GM23338 (cell line): ENCODE measurements at regions not wholly inside any gene's neighbourhood (a gene's known extent, or its start where the extent isn't known, plus 50 kb on each side); places are given as distances from the start of the nearest gene placed in this dataset.

Experiments
- ATAC-seq: fragments of 200-7000 bp; cut with Tn5 transposase; 3 replicates; pipeline ENCODE4 v1.9.1; 2020
- DNase-seq: peaks from one replicate; pipeline ENCODE4 v3.0.0-alpha.2; 2015; ENCODE audit warnings: low spot score
- H2AFZ ChIP-seq: fragments of 200-600 bp; sonication (generic); 2 replicates; pipeline ENCODE4 v1.8.0; 2016; ENCODE audit warnings: antibody characterized with exemption, mild to moderate bottlenecking, moderate library complexity
- H3F3A ChIP-seq: fragments of 200-600 bp; sonication (generic); replicated peaks from 2 replicates; pipeline ENCODE4 v1.8.0; 2017; ENCODE audit warnings: antibody characterized with exemption, mixed run types, low read depth
- H3K27ac ChIP-seq: fragments of 200-600 bp; sonication (generic); 2 replicates; pipeline ENCODE4 v1.6.1; 2016; ENCODE audit warnings: low read depth
- H3K27me3 ChIP-seq: fragments of 200-600 bp; sonication (generic); 2 replicates; pipeline ENCODE4 v1.8.0; 2016; ENCODE audit warnings: mild to moderate bottlenecking, mixed run types, moderate library complexity; ENCODE audit not compliant: insufficient read depth
- H3K36me3 ChIP-seq: fragments of 200-600 bp; sonication (generic); 2 replicates; pipeline ENCODE4 v1.8.0; 2016; ENCODE audit warnings: mild to moderate bottlenecking; ENCODE audit not compliant: insufficient read depth
- H3K4me1 ChIP-seq: fragments of 200-600 bp; sonication (generic); 2 replicates; pipeline ENCODE4 v1.8.0; 2016; ENCODE audit warnings: mild to moderate bottlenecking, moderate library complexity; ENCODE audit not compliant: insufficient read depth
- H3K4me2 ChIP-seq: fragments of 200-600 bp; sonication (generic); 2 replicates; pipeline ENCODE4 v1.7.1; 2017; ENCODE audit warnings: mixed run types
- H3K4me3 ChIP-seq: fragments of 200-600 bp; sonication (generic); 2 replicates; pipeline ENCODE4 v1.6.1; 2016; ENCODE audit warnings: mixed run types
- H3K79me2 ChIP-seq: fragments of 200-600 bp; sonication (generic); replicated peaks from 2 replicates; pipeline ENCODE4 v1.8.0; 2017; ENCODE audit warnings: mild to moderate bottlenecking; ENCODE audit not compliant: insufficient read depth
- H3K9me2 ChIP-seq: fragments of 200-600 bp; sonication (generic); 2 replicates; pipeline ENCODE4 v1.8.0; 2017; ENCODE audit not compliant: insufficient read depth
- H4K20me1 ChIP-seq: fragments of 200-600 bp; sonication (generic); replicated peaks from 2 replicates; pipeline ENCODE4 v1.8.0; 2017; ENCODE audit warnings: mild to moderate bottlenecking; ENCODE audit not compliant: insufficient read depth
- H3K27ac Mint-ChIP-seq: 2 replicates; pipeline ENCODE4 v1.8.0; 2020; ENCODE audit warnings: inconsistent platforms, mild to moderate bottlenecking, moderate library complexity, mixed read lengths
- H3K27me3 Mint-ChIP-seq: 3 replicates; pipeline ENCODE4 v1.8.0; 2022; ENCODE audit warnings: low read depth, mild to moderate bottlenecking, moderate library complexity, mixed read lengths, inconsistent platforms; ENCODE audit not compliant: insufficient read depth, poor library complexity
- H3K36me3 Mint-ChIP-seq: 3 replicates; pipeline ENCODE4 v1.8.0; 2021; ENCODE audit warnings: low read depth, mild to moderate bottlenecking, inconsistent platforms, moderate library complexity, mixed read lengths
- H3K4me1 Mint-ChIP-seq: 3 replicates; pipeline ENCODE4 v1.8.0; 2020; ENCODE audit warnings: mild to moderate bottlenecking, inconsistent platforms, mixed read lengths
- H3K4me3 Mint-ChIP-seq: 3 replicates; pipeline ENCODE4 v1.8.0; 2021; ENCODE audit warnings: moderate library complexity, mild to moderate bottlenecking, inconsistent platforms, mixed read lengths
- H3K9me3 Mint-ChIP-seq: 3 replicates; pipeline ENCODE4 v1.8.0; 2020; ENCODE audit warnings: moderate library complexity, mild to moderate bottlenecking, inconsistent platforms, mixed read lengths
- CREB1 ChIP-seq: fragments of 250-450 bp; sonication (Bioruptor Pico); IDR thresholded peaks from 2 replicates; pipeline ENCODE4 v1.5.0; 2020; ENCODE audit warnings: low read depth, mild to moderate bottlenecking, moderate library complexity
- EZH2 ChIP-seq: fragments of 200-600 bp; sonication (generic); IDR thresholded peaks from one replicate; pipeline ENCODE4 v1.8.0; 2017; ENCODE audit warnings: antibody characterized with exemption, mild to moderate bottlenecking, low read depth; ENCODE audit not compliant: unreplicated experiment
- EZH2phosphoT487 ChIP-seq: fragments of 200-600 bp; sonication (generic); IDR thresholded peaks from one replicate; pipeline ENCODE4 v1.8.1; 2018; ENCODE audit warnings: antibody characterized with exemption; ENCODE audit not compliant: unreplicated experiment
- JUNB ChIP-seq: IDR thresholded peaks from one replicate; pipeline ENCODE4 v1.6.1; 2016; ENCODE audit warnings: antibody characterized with exemption; ENCODE audit not compliant: unreplicated experiment
- NANOG ChIP-seq: IDR thresholded peaks from 2 replicates; pipeline ENCODE4 v1.6.1; 2016; ENCODE audit warnings: antibody characterized with exemption, borderline replicate concordance
- POLR2AphosphoS5 ChIP-seq: IDR thresholded peaks from 2 replicates; pipeline ENCODE4 v1.6.1; 2016; ENCODE audit warnings: antibody characterized with exemption, low read depth
- STAT1 ChIP-seq: IDR thresholded peaks from one replicate; pipeline ENCODE4 v1.6.1; 2016; ENCODE audit warnings: antibody characterized with exemption; ENCODE audit not compliant: unreplicated experiment
- ZNF114 ChIP-seq: fragments of 250-450 bp; sonication (Bioruptor Pico); IDR thresholded peaks from 2 replicates; pipeline ENCODE4 v1.5.0; 2020; ENCODE audit warnings: mild to moderate bottlenecking, moderate library complexity
- ZNF331 ChIP-seq: fragments of 250-450 bp; sonication (Bioruptor Pico); IDR thresholded peaks from 2 replicates; pipeline ENCODE4 v1.5.0; 2020; ENCODE audit warnings: low read depth, mild to moderate bottlenecking, moderate library complexity
- TF ChIP-seq, protein P1 (sequence below): fragments of 250-450 bp; sonication (Bioruptor Pico); IDR thresholded peaks from 2 replicates; pipeline ENCODE4 v1.5.0; 2020; ENCODE audit warnings: mild to moderate bottlenecking, moderate library complexity
- TF ChIP-seq, protein P2 (sequence below): IDR thresholded peaks from 2 replicates; pipeline ENCODE4 v1.6.1; 2016; ENCODE audit warnings: antibody characterized with exemption
- TF ChIP-seq, protein P3 (sequence below), 2 experiments: fragments of 200-600 bp in 1 of 2; sonication (generic) in 1 of 2; conservative IDR thresholded peaks; 2 replicates each; pipeline versions ENCODE4 v1.5.1 to v1.6.1; 2016 to 2017; ENCODE audit warnings: antibody characterized with exemption in 2 of 2, low read depth in 2 of 2, mild to moderate bottlenecking in 2 of 2, moderate library complexity in 1 of 2

DNA sequence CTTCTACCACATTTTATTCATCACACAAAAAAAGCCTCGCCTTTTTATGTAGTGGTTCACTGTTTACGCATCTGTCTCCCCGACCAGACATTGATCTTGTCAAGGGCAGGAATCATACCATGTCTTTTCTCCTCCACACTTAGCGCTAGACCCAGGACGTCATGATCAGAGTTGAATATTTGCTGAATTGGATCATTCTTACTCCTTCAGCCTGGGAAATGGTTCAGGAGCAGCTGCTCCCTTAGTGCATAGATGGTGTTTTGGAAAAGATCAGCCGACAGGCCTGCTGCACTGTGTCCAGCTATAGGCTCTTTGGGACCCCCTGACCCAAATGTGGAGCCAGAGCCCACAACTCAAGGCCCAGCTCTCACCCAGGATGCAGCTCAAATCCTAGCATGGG, 249.1 kb upstream of the TMEM72 start:
- TF ChIP-seq STAT1 (no peak), NANOG (no peak), JUNB (no peak), CREB1 (CRISPR knock-in tag) (no peak), ZNF331 (CRISPR knock-in tag) (no peak)
- H3K36me3 ChIP-seq, result no peaks in the 10 kb centered on the region
- no peaks in the 10 kb centered on the region for H3F3A ChIP-seq
- peak overlapping the region; percentile 69 for H2AFZ ChIP-seq
- no peak overlapping the region for H3K4me3 Mint-ChIP-seq
- H4K20me1 ChIP-seq, result no peaks in the 10 kb centered on the region
- peaks cover 3% of the 10 kb centered on the region for H3K27me3 Mint-ChIP-seq
- no peaks in the 10 kb centered on the region; the same call in 1 of the 2 replicates for H3K9me2 ChIP-seq
- DNase-seq (no peak), ATAC-seq (no peak)
- H3K4me1 Mint-ChIP-seq, result no peaks in the 10 kb centered on the region
- H3K79me2 ChIP-seq, result no peaks in the 10 kb centered on the region
- H3K27ac ChIP-seq, result no peak overlapping the region
- no peaks in the 10 kb centered on the region for H3K36me3 Mint-ChIP-seq
- no peaks in the 10 kb centered on the region for H3K4me1 ChIP-seq
- no peak overlapping the region for H3K4me2 ChIP-seq
- peaks cover 6% of the 10 kb centered on the region for H3K9me3 Mint-ChIP-seq
- no peak overlapping the region for H3K4me3 ChIP-seq
- H3K27me3 ChIP-seq, result no peaks in the 10 kb centered on the region
- no peak overlapping the region for H3K27ac Mint-ChIP-seq

DNA sequence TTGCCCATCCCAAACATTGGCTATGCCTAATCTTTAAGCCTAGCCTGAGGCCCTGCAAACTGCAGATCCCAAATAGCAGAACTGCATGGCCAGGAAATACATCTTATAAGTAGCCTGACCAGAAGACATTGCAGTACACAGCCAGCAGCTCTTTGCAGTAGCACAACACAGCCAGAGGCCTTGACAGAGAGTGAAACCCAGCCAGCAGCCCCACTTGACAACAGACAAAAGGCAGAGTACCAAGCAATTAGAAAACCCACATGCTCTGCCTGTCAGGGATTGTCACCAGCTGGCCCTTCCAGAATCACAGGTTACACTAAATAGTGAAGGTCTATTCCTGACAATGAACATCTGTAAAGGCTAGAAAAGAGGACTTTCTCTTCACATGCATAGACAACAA, 242.8 kb upstream of the TMEM72 start:
- peaks cover 6% of the 10 kb centered on the region; the same call in 1 of the 2 replicates for H3K9me2 ChIP-seq
- DNase-seq, result no peak
- Mint-ChIP-seq H3K36me3 (no peaks in the 10 kb centered on the region), H3K4me1 (no peaks in the 10 kb centered on the region), H3K27me3 (peaks cover 1% of the 10 kb centered on the region), H3K27ac (no peak overlapping the region), H3K9me3 (peaks cover 15% of the 10 kb centered on the region), H3K4me3 (no peak overlapping the region)
- no peaks in the 10 kb centered on the region for H3K79me2 ChIP-seq
- no peak overlapping the region for H2AFZ ChIP-seq
- no peak overlapping the region for H3K27ac ChIP-seq
- H4K20me1 ChIP-seq, result no peaks in the 10 kb centered on the region
- H3K4me2 ChIP-seq, result no peak overlapping the region
- no peak for ATAC-seq
- no peaks in the 10 kb centered on the region for H3F3A ChIP-seq
- H3K36me3 ChIP-seq, result no peaks in the 10 kb centered on the region
- no peaks in the 10 kb centered on the region for H3K27me3 ChIP-seq
- no peaks in the 10 kb centered on the region for H3K4me1 ChIP-seq
- no peak overlapping the region for H3K4me3 ChIP-seq
- TF ChIP-seq ZNF114, result no peak
- TF ChIP-seq, protein P1, sequence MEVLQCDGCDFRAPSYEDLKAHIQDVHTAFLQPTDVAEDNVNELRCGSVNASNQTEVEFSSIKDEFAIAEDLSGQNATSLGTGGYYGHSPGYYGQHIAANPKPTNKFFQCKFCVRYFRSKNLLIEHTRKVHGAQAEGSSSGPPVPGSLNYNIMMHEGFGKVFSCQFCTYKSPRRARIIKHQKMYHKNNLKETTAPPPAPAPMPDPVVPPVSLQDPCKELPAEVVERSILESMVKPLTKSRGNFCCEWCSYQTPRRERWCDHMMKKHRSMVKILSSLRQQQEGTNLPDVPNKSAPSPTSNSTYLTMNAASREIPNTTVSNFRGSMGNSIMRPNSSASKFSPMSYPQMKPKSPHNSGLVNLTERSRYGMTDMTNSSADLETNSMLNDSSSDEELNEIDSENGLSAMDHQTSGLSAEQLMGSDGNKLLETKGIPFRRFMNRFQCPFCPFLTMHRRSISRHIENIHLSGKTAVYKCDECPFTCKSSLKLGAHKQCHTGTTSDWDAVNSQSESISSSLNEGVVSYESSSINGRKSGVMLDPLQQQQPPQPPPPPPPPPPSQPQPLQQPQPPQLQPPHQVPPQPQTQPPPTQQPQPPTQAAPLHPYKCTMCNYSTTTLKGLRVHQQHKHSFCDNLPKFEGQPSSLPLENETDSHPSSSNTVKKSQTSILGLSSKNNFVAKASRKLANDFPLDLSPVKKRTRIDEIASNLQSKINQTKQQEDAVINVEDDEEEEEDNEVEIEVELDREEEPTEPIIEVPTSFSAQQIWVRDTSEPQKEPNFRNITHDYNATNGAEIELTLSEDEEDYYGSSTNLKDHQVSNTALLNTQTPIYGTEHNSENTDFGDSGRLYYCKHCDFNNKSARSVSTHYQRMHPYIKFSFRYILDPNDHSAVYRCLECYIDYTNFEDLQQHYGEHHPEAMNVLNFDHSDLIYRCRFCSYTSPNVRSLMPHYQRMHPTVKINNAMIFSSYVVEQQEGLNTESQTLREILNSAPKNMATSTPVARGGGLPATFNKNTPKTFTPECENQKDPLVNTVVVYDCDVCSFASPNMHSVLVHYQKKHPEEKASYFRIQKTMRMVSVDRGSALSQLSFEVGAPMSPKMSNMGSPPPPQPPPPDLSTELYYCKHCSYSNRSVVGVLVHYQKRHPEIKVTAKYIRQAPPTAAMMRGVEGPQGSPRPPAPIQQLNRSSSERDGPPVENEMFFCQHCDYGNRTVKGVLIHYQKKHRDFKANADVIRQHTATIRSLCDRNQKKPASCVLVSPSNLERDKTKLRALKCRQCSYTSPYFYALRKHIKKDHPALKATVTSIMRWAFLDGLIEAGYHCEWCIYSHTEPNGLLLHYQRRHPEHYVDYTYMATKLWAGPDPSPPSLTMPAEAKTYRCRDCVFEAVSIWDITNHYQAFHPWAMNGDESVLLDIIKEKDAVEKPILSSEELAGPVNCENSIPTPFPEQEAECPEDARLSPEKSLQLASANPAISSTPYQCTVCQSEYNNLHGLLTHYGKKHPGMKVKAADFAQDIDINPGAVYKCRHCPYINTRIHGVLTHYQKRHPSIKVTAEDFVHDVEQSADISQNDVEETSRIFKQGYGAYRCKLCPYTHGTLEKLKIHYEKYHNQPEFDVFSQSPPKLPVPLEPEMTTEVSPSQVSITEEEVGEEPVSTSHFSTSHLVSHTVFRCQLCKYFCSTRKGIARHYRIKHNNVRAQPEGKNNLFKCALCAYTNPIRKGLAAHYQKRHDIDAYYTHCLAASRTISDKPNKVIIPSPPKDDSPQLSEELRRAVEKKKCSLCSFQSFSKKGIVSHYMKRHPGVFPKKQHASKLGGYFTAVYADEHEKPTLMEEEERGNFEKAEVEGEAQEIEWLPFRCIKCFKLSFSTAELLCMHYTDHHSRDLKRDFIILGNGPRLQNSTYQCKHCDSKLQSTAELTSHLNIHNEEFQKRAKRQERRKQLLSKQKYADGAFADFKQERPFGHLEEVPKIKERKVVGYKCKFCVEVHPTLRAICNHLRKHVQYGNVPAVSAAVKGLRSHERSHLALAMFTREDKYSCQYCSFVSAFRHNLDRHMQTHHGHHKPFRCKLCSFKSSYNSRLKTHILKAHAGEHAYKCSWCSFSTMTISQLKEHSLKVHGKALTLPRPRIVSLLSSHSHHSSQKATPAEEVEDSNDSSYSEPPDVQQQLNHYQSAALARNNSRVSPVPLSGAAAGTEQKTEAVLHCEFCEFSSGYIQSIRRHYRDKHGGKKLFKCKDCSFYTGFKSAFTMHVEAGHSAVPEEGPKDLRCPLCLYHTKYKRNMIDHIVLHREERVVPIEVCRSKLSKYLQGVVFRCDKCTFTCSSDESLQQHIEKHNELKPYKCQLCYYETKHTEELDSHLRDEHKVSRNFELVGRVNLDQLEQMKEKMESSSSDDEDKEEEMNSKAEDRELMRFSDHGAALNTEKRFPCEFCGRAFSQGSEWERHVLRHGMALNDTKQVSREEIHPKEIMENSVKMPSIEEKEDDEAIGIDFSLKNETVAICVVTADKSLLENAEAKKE (CRISPR knock-in tag), result no peak
- TF ChIP-seq ZNF331 (CRISPR knock-in tag), result no peak
- TF ChIP-seq EZH2, result no peak
- no peak for TF ChIP-seq NANOG
- TF ChIP-seq POLR2AphosphoS5, result no peak
- TF ChIP-seq CREB1 (CRISPR knock-in tag), result no peak
- TF ChIP-seq EZH2phosphoT487, result no peak
- TF ChIP-seq, protein P2, sequence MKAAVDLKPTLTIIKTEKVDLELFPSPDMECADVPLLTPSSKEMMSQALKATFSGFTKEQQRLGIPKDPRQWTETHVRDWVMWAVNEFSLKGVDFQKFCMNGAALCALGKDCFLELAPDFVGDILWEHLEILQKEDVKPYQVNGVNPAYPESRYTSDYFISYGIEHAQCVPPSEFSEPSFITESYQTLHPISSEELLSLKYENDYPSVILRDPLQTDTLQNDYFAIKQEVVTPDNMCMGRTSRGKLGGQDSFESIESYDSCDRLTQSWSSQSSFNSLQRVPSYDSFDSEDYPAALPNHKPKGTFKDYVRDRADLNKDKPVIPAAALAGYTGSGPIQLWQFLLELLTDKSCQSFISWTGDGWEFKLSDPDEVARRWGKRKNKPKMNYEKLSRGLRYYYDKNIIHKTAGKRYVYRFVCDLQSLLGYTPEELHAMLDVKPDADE, result no peak
- TF ChIP-seq, protein P3, sequence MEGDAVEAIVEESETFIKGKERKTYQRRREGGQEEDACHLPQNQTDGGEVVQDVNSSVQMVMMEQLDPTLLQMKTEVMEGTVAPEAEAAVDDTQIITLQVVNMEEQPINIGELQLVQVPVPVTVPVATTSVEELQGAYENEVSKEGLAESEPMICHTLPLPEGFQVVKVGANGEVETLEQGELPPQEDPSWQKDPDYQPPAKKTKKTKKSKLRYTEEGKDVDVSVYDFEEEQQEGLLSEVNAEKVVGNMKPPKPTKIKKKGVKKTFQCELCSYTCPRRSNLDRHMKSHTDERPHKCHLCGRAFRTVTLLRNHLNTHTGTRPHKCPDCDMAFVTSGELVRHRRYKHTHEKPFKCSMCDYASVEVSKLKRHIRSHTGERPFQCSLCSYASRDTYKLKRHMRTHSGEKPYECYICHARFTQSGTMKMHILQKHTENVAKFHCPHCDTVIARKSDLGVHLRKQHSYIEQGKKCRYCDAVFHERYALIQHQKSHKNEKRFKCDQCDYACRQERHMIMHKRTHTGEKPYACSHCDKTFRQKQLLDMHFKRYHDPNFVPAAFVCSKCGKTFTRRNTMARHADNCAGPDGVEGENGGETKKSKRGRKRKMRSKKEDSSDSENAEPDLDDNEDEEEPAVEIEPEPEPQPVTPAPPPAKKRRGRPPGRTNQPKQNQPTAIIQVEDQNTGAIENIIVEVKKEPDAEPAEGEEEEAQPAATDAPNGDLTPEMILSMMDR (conservative IDR thresholded peaks at IDR 0.05; ENCODE audit: low read depth in 2 of 2), result no peak
